AG09309 (cell line): ENCODE measurements at regions not wholly inside any gene's neighbourhood (a gene's known extent, or its start where the extent isn't known, plus 50 kb on each side); places are given as distances from the start of the nearest gene placed in this dataset.

Experiments
- DNase-seq: peaks from one replicate; pipeline ENCODE4 v3.0.0-alpha.2; 2010; ENCODE audit warnings: low read depth
- H3K4me3 ChIP-seq: 2 replicates; pipeline ENCODE4 v1.5.1; 2011; ENCODE audit warnings: mild to moderate bottlenecking, low read depth, low read length, moderate library complexity; ENCODE audit not compliant: control insufficient read depth
- CTCF ChIP-seq: IDR thresholded peaks from 2 replicates; pipeline ENCODE4 v1.5.1; 2011; ENCODE audit warnings: mild to moderate bottlenecking, low read depth, low read length, inconsistent platforms; ENCODE audit not compliant: insufficient read depth, control insufficient read depth; ENCODE audit errors: missing control alignments

- no peak overlapping the region for H3K4me3 ChIP-seq
- TF ChIP-seq CTCF, result no peak
- no peak for DNase-seq
Measured at GRCh38 chrX:6980981-6981380, 166.5 kb upstream of the STS start.

GRCh38 chrX:6968231-6968630, 179.3 kb upstream of the STS start:
- TF ChIP-seq CTCF, result no peak
- H3K4me3 ChIP-seq, result no peak overlapping the region
- no peak for DNase-seq

- TF ChIP-seq CTCF, result no peak
- no peak overlapping the region for H3K4me3 ChIP-seq
- no peak for DNase-seq
Measured at GRCh38 chrX:6965729-6966128, 181.8 kb upstream of the STS start.

GRCh38 chrX:6962006-6962355, 185.5 kb upstream of the STS start:
- H3K4me3 ChIP-seq, result no peak overlapping the region
- no peak for TF ChIP-seq CTCF
- no peak for DNase-seq

- no peak overlapping the region for H3K4me3 ChIP-seq
- no peak for DNase-seq
- TF ChIP-seq CTCF, result no peak
Measured at GRCh38 chrX:6961286-6962005, 186.1 kb upstream of the STS start.

GRCh38 chrX:6959006-6959405, 188.5 kb upstream of the STS start:
- TF ChIP-seq CTCF, result no peak
- H3K4me3 ChIP-seq, result no peak overlapping the region
- DNase-seq, result no peak

- no peak for DNase-seq
- TF ChIP-seq CTCF, result no peak
Measured at GRCh38 chrX:6954836-6955235, 192.7 kb upstream of the STS start.

More at GRCh38 chrX:6954836-6955235, 192.7 kb upstream of the STS start:
- H3K4me3 ChIP-seq, result no peak overlapping the region
